ENCODE measurements at regions not wholly inside any gene's neighbourhood (a gene's known extent, or its start where the extent isn't known, plus 50 kb on each side); places are given as distances from the start of the nearest gene placed in this dataset.

GRCh38 chr2:81196933-81197628, 892.5 kb upstream of the LRRTM1 start:
- TF ChIP-seq CTCF (IDR thresholded peaks at IDR 0.05) (no peak), POLR2A (IDR thresholded peaks at IDR 0.05) (no peak), POLR2AphosphoS5 (IDR thresholded peaks at IDR 0.05) (no peak)

All from breast epithelium (tissue), 3 donors.